ENCODE measurements at regions not wholly inside any gene's neighbourhood (a gene's known extent, or its start where the extent isn't known, plus 50 kb on each side); places are given as distances from the start of the nearest gene placed in this dataset.

- TF ChIP-seq CTCF (IDR thresholded peaks at IDR 0.05): no peak
- TF ChIP-seq POLR2AphosphoS5 (IDR thresholded peaks at IDR 0.05; ENCODE audit: insufficient read depth in 1 of 2, low read depth in 1 of 2): no peak
- no peak for TF ChIP-seq POLR2A (IDR thresholded peaks at IDR 0.05)
- Histone ChIP-seq H3K36me3 (no peaks in the 10 kb centered on the region), H3K4me3 (no peak overlapping the region), H3K9me3 (no peaks in the 10 kb centered on the region), H3K27ac (no peak overlapping the region), H3K27me3 (no peaks in the 10 kb centered on the region), H3K4me1 (peaks cover 7% of the 10 kb centered on the region)
- intact Hi-C loops (cut with DNase I): no loop called here
- DNase-seq (ENCODE audit: extremely low spot score in 2 of 2): no peak
Observed at GRCh38 chr3:101943029-101943428, 93.7 kb downstream of the NFKBIZ start.

- no peak for DNase-seq (ENCODE audit: extremely low spot score in 2 of 2)
- Histone ChIP-seq H3K9me3 (no peaks in the 10 kb centered on the region), H3K27me3 (no peaks in the 10 kb centered on the region), H3K4me3 (no peak overlapping the region), H3K4me1 (peaks cover 7% of the 10 kb centered on the region), H3K27ac (no peak overlapping the region), H3K36me3 (no peaks in the 10 kb centered on the region)
- intact Hi-C loops (cut with DNase I): no loop called here
- no peak for TF ChIP-seq POLR2AphosphoS5 (IDR thresholded peaks at IDR 0.05; ENCODE audit: insufficient read depth in 1 of 2, low read depth in 1 of 2)
Observed at GRCh38 chr3:101944308-101944707, 95.0 kb downstream of the NFKBIZ start.

- Histone ChIP-seq H3K27me3 (no peaks in the 10 kb centered on the region), H3K4me1 (peaks cover 2% of the 10 kb centered on the region), H3K9me3 (no peaks in the 10 kb centered on the region), H3K4me3 (no peak overlapping the region), H3K36me3 (no peaks in the 10 kb centered on the region), H3K27ac (no peak overlapping the region)
- intact Hi-C loops (cut with DNase I): no loop called here
- no peak for DNase-seq (ENCODE audit: extremely low spot score in 2 of 2)
- TF ChIP-seq POLR2AphosphoS5 (IDR thresholded peaks at IDR 0.05; ENCODE audit: insufficient read depth in 1 of 2, low read depth in 1 of 2) (no peak), POLR2A (IDR thresholded peaks at IDR 0.05) (no peak), CTCF (IDR thresholded peaks at IDR 0.05) (no peak)
Observed at GRCh38 chr3:101945980-101946379, 96.7 kb downstream of the NFKBIZ start.

GRCh38 chr3:101946906-101947305 is 97.6 kb downstream of the NFKBIZ start:
- H3K4me1 ChIP-seq: no peaks in the 10 kb centered on the region
- TF ChIP-seq CTCF (IDR thresholded peaks at IDR 0.05): no peak
- TF ChIP-seq POLR2AphosphoS5 (IDR thresholded peaks at IDR 0.05; ENCODE audit: insufficient read depth in 1 of 2, low read depth in 1 of 2): no peak
- TF ChIP-seq POLR2A (IDR thresholded peaks at IDR 0.05): no peak
- no peaks in the 10 kb centered on the region for H3K9me3 ChIP-seq
- intact Hi-C loops (cut with DNase I): no loop called here
- H3K36me3 ChIP-seq: no peaks in the 10 kb centered on the region
- H3K27me3 ChIP-seq: no peaks in the 10 kb centered on the region
- no peak overlapping the region for H3K4me3 ChIP-seq
- no peak overlapping the region for H3K27ac ChIP-seq
- no peak for DNase-seq (ENCODE audit: extremely low spot score in 2 of 2)

- no peaks in the 10 kb centered on the region for H3K9me3 ChIP-seq
- H3K36me3 ChIP-seq: no peaks in the 10 kb centered on the region
- intact Hi-C loops (cut with DNase I): no loop called here
- H3K27ac ChIP-seq: no peak overlapping the region
- DNase-seq (ENCODE audit: extremely low spot score in 2 of 2): no peak
- no peak overlapping the region for H3K4me3 ChIP-seq
- TF ChIP-seq CTCF (IDR thresholded peaks at IDR 0.05) (no peak), POLR2A (IDR thresholded peaks at IDR 0.05) (no peak)
- no peaks in the 10 kb centered on the region for H3K4me1 ChIP-seq
- no peaks in the 10 kb centered on the region for H3K27me3 ChIP-seq
Observed at GRCh38 chr3:101950510-101950909, 101.2 kb downstream of the NFKBIZ start.
